RWPE1 (cell line): ENCODE measurements at regions not wholly inside any gene's neighbourhood (a gene's known extent, or its start where the extent isn't known, plus 50 kb on each side); places are given as distances from the start of the nearest gene placed in this dataset.

Experiments used
- CTCF ChIA-PET: fragments of 350-600 bp; sonication (Branson Sonifier 250); formaldehyde crosslinking; extraction: SDS; loops from one replicate; lab custom pipeline; 2021; lab: Yijun Ruan, JAX
- POLR2A ChIA-PET: fragments of 400-600 bp; formaldehyde crosslinking; extraction: SDS; loops from one replicate; lab custom pipeline; 2020; ENCODE audit warnings: antibody characterized with exemption; ENCODE audit not compliant: low non-redundant PET; lab: Yijun Ruan, JAX
- DNase-seq: peaks from one replicate; pipeline ENCODE4 v3.0.0; 2012; ENCODE audit warnings: low spot score
- H3K27ac ChIP-seq: fragments of 450-650 bp; 2 replicates; pipeline ENCODE4 v1.5.1; 2017
- CTCF ChIP-seq: fragments of 450-650 bp; conservative IDR thresholded peaks from 2 replicates; pipeline ENCODE4 v1.5.1; 2017; ENCODE audit warnings: low read depth, mild to moderate bottlenecking

GRCh38 chr9:1531424-1531823, 481.3 kb downstream of the DMRT2 start:
- POLR2A ChIA-PET, result no interaction called here
- CTCF ChIA-PET, result no interaction called here
- H3K27ac ChIP-seq, result no peak overlapping the region
- TF ChIP-seq CTCF, result no peak
- no peak for DNase-seq

GRCh38 chr9:1532171-1532570, 482.0 kb downstream of the DMRT2 start:
- no peak for DNase-seq
- POLR2A ChIA-PET, result no interaction called here
- CTCF ChIA-PET, result no interaction called here
- no peak for TF ChIP-seq CTCF
- no peak overlapping the region for H3K27ac ChIP-seq

- ChIA-PET CTCF (no interaction called here), POLR2A (no interaction called here)
- no peak for TF ChIP-seq CTCF
- H3K27ac ChIP-seq, result no peak overlapping the region
- DNase-seq, result no peak
Observed at GRCh38 chr9:1535051-1535450, 480.1 kb upstream of the SMARCA2 start.

- CTCF ChIA-PET, result no interaction called here
- TF ChIP-seq CTCF, result no peak
- no peak overlapping the region for H3K27ac ChIP-seq
- no peak for DNase-seq
- POLR2A ChIA-PET, result no interaction called here
Observed at GRCh38 chr9:1535599-1535998, 479.5 kb upstream of the SMARCA2 start.

- TF ChIP-seq CTCF, result no peak
- no peak for DNase-seq
- ChIA-PET POLR2A (no interaction called here), CTCF (interaction anchor here (0.5 kb wide), 1 partner anchor 69 kb away, joined by 3 read pairs; no protein-coding TSS in a partner anchor)
- no peak overlapping the region for H3K27ac ChIP-seq
Observed at GRCh38 chr9:1536522-1537170, 478.5 kb upstream of the SMARCA2 start.

- CTCF ChIA-PET, result interaction anchor here (0.6 kb wide), 1 partner anchor 1318 kb away, joined by 4 read pairs; no protein-coding TSS in a partner anchor
- TF ChIP-seq CTCF, result no peak
- no peak overlapping the region for H3K27ac ChIP-seq
- POLR2A ChIA-PET, result no interaction called here
- no peak for DNase-seq
Observed at GRCh38 chr9:1538301-1538700, 476.8 kb upstream of the SMARCA2 start.
